ENCODE measurements at regions not wholly inside any gene's neighbourhood (a gene's known extent, or its start where the extent isn't known, plus 50 kb on each side); places are given as distances from the start of the nearest gene placed in this dataset.

GRCh38 chr9:33682551-33682950, 112.8 kb upstream of the PRSS3 start:
- Histone ChIP-seq H3K79me2 (ENCODE audit: low read length) (no peaks in the 10 kb centered on the region), H3K27me3 (replicated peaks; ENCODE audit: insufficient read depth, low read length) (no peaks in the 10 kb centered on the region), H3K9me3 (replicated peaks; ENCODE audit: insufficient read depth, low read length) (no peaks in the 10 kb centered on the region), H3K27ac (ENCODE audit: low read length) (no peak overlapping the region), H3K9ac (ENCODE audit: low read length) (no peak overlapping the region), H2AFZ (ENCODE audit: low read length) (no peak overlapping the region), H3F3A (ENCODE audit: insufficient read depth, low read length) (no peaks in the 10 kb centered on the region), H3K4me1 (ENCODE audit: low read length) (no peaks in the 10 kb centered on the region), H4K20me1 (ENCODE audit: insufficient read depth, low read length) (no peaks in the 10 kb centered on the region), H3K36me3 (replicated peaks; ENCODE audit: insufficient read depth, low read length) (no peaks in the 10 kb centered on the region), H3K4me3 (ENCODE audit: low read length) (no peak overlapping the region), H3K9me2 (replicated peaks; ENCODE audit: insufficient read depth, low read length) (no peaks in the 10 kb centered on the region), H3K4me2 (ENCODE audit: low read depth, low read length) (no peak overlapping the region)
- DNase-seq = no peak
- TF ChIP-seq EZH2phosphoT487 (IDR thresholded peaks at IDR 0.05; ENCODE audit: low read length) (no peak), CTCF (IDR thresholded peaks at IDR 0.05; ENCODE audit: low read length) (no peak), EZH2 (optimal IDR thresholded peaks at IDR 0.05; ENCODE audit: low read depth, low read length) (no peak)

GRCh38 chr9:33684831-33685230, 110.5 kb upstream of the PRSS3 start:
- no peak overlapping the region for H3K9ac ChIP-seq (ENCODE audit: low read length)
- no peak overlapping the region for H3K4me2 ChIP-seq (ENCODE audit: low read depth, low read length)
- no peaks in the 10 kb centered on the region for H4K20me1 ChIP-seq (ENCODE audit: insufficient read depth, low read length)
- no peaks in the 10 kb centered on the region for H3K9me2 ChIP-seq (replicated peaks; ENCODE audit: insufficient read depth, low read length)
- TF ChIP-seq EZH2phosphoT487 (IDR thresholded peaks at IDR 0.05; ENCODE audit: low read length) = no peak
- no peak for TF ChIP-seq EZH2 (optimal IDR thresholded peaks at IDR 0.05; ENCODE audit: low read depth, low read length)
- TF ChIP-seq CTCF (IDR thresholded peaks at IDR 0.05; ENCODE audit: low read length) = no peak
- H3K79me2 ChIP-seq (ENCODE audit: low read length) = no peaks in the 10 kb centered on the region
- no peaks in the 10 kb centered on the region for H3K4me1 ChIP-seq (ENCODE audit: low read length)
- H3K4me3 ChIP-seq (ENCODE audit: low read length) = no peak overlapping the region
- no peak overlapping the region for H3K27ac ChIP-seq (ENCODE audit: low read length)
- H2AFZ ChIP-seq (ENCODE audit: low read length) = no peak overlapping the region
- H3K9me3 ChIP-seq (replicated peaks; ENCODE audit: insufficient read depth, low read length) = no peaks in the 10 kb centered on the region
- H3K27me3 ChIP-seq (replicated peaks; ENCODE audit: insufficient read depth, low read length) = no peaks in the 10 kb centered on the region
- no peaks in the 10 kb centered on the region for H3F3A ChIP-seq (ENCODE audit: insufficient read depth, low read length)
- no peak for DNase-seq
- no peaks in the 10 kb centered on the region for H3K36me3 ChIP-seq (replicated peaks; ENCODE audit: insufficient read depth, low read length)

GRCh38 chr9:33686942-33687341, 108.4 kb upstream of the PRSS3 start:
- no peaks in the 10 kb centered on the region for H3K4me1 ChIP-seq (ENCODE audit: low read length)
- H3K4me3 ChIP-seq (ENCODE audit: low read length) = no peak overlapping the region
- H3K27ac ChIP-seq (ENCODE audit: low read length) = no peak overlapping the region
- no peaks in the 10 kb centered on the region for H3K9me2 ChIP-seq (replicated peaks; ENCODE audit: insufficient read depth, low read length)
- H4K20me1 ChIP-seq (ENCODE audit: insufficient read depth, low read length) = no peaks in the 10 kb centered on the region
- TF ChIP-seq EZH2 (optimal IDR thresholded peaks at IDR 0.05; ENCODE audit: low read depth, low read length) = no peak
- no peak for TF ChIP-seq CTCF (IDR thresholded peaks at IDR 0.05; ENCODE audit: low read length)
- no peak for TF ChIP-seq EZH2phosphoT487 (IDR thresholded peaks at IDR 0.05; ENCODE audit: low read length)
- no peaks in the 10 kb centered on the region for H3F3A ChIP-seq (ENCODE audit: insufficient read depth, low read length)
- H3K36me3 ChIP-seq (replicated peaks; ENCODE audit: insufficient read depth, low read length) = no peaks in the 10 kb centered on the region
- no peak overlapping the region for H3K4me2 ChIP-seq (ENCODE audit: low read depth, low read length)
- no peaks in the 10 kb centered on the region for H3K79me2 ChIP-seq (ENCODE audit: low read length)
- DNase-seq = no peak
- no peaks in the 10 kb centered on the region for H3K27me3 ChIP-seq (replicated peaks; ENCODE audit: insufficient read depth, low read length)
- no peak overlapping the region for H2AFZ ChIP-seq (ENCODE audit: low read length)
- H3K9ac ChIP-seq (ENCODE audit: low read length) = no peak overlapping the region
- H3K9me3 ChIP-seq (replicated peaks; ENCODE audit: insufficient read depth, low read length) = no peaks in the 10 kb centered on the region

All from MM.1S (cell line).